WI38 (cell line): ENCODE measurements at regions not wholly inside any gene's neighbourhood (a gene's known extent, or its start where the extent isn't known, plus 50 kb on each side); places are given as distances from the start of the nearest gene placed in this dataset.
"Not testable (repeated sequence)": the region's sequence is repeated elsewhere in the genome, so short reads cannot be mapped to it uniquely, and the experiment has no call there.

Source experiments
- H3K4me3 ChIP-seq: 2 replicates; pipeline ENCODE4 v1.5.1; 2011; ENCODE audit warnings: low read depth, mild to moderate bottlenecking, control low read depth, low read length
- CTCF ChIP-seq: IDR thresholded peaks from 2 replicates; pipeline ENCODE4 v1.5.1; 2012; ENCODE audit warnings: low read depth, mild to moderate bottlenecking, control low read depth, low read length

- TF ChIP-seq CTCF: no peak
Measured at GRCh38 chr5:15366676-15367391, 133.1 kb upstream of the FBXL7 start.

DNA sequence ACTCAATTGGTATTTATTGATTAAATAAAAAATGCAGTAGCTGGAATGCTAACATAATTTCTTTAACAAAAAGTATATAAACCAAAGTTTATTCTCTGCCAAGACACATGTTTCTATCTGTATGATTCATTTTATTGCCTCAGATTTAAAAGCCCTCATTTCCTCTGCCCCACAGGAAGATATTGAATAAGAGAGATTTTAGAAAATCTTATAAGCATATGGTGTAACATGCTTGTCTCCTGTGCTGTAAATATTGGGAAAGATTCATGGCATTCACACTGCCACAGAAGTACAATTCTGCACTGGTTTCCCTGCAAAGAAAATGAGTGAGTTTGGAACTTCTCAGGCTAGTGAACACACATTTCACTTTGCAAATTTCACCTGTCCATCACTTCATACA lies 134.9 kb upstream of the FBXL7 start:
- TF ChIP-seq CTCF: no peak
- no peak overlapping the region for H3K4me3 ChIP-seq

More at GRCh38 chr5:15366676-15367391, 133.1 kb upstream of the FBXL7 start:
- no peak overlapping the region for H3K4me3 ChIP-seq

GRCh38 chr5:15363601-15364000 lies 136.4 kb upstream of the FBXL7 start:
- TF ChIP-seq CTCF: no peak
- H3K4me3 ChIP-seq: no peak overlapping the region

DNA sequence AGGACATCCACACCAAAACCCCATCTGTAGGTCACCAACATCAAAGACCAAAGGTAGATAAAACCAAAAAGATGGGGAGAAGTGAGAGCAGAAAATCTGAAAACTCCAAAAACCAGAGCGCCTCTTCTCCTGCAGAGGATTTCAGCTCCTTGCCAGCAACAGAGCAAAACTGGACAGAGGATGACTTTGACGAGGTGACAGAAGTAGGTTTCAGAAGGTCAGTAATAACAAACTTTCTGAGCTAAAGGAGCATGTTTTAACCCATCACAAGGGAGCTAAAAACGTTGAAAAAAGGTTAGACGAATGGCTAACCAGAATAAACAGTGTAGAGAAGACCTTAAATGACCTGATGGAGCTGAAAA lies 142.9 kb upstream of the FBXL7 start:
- not testable (repeated sequence) for H3K4me3 ChIP-seq

DNA sequence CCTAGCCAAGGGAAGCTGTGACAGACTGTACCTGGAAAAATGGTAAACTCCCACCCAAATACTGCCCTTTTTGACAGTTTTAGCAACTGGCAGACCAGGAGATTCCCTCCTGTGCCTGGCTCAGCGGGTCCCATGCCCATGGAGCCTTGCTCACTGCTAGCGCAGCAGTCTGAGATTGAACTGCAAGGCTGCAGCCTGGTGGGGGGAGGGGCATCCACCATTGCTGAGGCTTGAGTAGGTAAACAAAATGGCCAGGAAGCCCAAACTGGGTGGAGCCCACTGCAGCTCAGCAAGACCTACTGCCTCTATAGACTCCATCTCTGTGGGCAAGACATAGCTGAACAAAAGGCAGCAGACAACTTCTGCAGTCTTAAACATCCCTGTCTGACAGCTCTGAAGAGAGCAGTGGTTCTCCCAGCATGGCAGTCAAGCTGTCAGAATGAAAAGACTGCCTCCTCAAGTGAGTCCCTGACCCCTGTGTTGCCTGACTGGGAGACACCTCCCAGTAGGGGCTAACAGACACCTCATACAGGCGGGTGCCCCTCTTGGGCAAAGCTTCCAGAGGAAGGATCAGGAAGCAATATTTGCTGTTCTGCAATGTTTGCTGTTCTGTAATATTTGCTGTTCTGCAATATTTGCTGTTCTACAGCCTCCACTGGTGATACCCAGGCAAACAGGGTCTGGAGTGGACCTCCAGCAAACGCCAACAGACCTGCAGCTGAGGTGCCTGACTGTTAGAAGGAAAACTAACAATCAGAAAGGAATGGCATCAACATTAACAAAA lies 143.5 kb upstream of the FBXL7 start:
- not testable (repeated sequence) for H3K4me3 ChIP-seq

DNA sequence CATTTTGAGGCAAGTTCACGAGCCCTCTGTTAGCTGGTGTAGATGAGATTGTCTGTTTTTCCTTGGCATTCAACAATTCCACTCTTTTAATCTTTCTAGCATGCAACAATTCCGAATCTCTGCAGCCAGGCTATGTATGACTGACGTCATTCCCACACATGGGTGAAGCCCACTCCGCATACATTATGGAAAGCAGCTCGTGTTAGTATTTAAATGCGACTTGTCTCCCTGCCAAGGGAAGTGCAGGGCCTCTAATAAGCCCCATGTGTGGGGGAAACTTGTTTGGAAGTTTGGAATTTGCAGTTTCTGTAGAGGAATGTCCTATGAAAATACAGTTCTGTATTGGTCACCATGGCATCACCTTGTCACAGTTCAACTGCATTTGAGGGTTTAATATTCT lies 146.0 kb upstream of the FBXL7 start:
- no peak overlapping the region for H3K4me3 ChIP-seq
- no peak for TF ChIP-seq CTCF

- TF ChIP-seq CTCF: no peak
- no peak overlapping the region for H3K4me3 ChIP-seq
Measured at GRCh38 chr5:15353086-15353645, 146.8 kb upstream of the FBXL7 start.

GRCh38 chr5:15350614-15351013 lies 149.4 kb upstream of the FBXL7 start:
- no peak for TF ChIP-seq CTCF
- no peak overlapping the region for H3K4me3 ChIP-seq
